ENCODE measurements at regions not wholly inside any gene's neighbourhood (a gene's known extent, or its start where the extent isn't known, plus 50 kb on each side); places are given as distances from the start of the nearest gene placed in this dataset.

GRCh38 chr5:114070093-114070722 lies 291.7 kb upstream of the KCNN2 start:
- Histone ChIP-seq H3K27me3 (ENCODE audit: insufficient read depth in 3 of 3, low read length in 2 of 3) (no peaks in the 10 kb centered on the region), H3K36me3 (ENCODE audit: insufficient read depth in 1 of 2, low read depth in 1 of 2) (no peaks in the 10 kb centered on the region), H3K4me3 (no peak overlapping the region), H3K27ac (no peak overlapping the region), H3K9me3 (no peaks in the 10 kb centered on the region), H3K4me1 (no peaks in the 10 kb centered on the region)
- ATAC-seq (no peak), DNase-seq (no peak)
- WGBS, 3 donors: 68 to 73% (median 69%) methylated on average over 7 of the region's 7 CpGs
- intact Hi-C loops (cut with DNase I): no loop called here
- no peak for TF ChIP-seq CTCF (IDR thresholded peaks at IDR 0.05)

DNA sequence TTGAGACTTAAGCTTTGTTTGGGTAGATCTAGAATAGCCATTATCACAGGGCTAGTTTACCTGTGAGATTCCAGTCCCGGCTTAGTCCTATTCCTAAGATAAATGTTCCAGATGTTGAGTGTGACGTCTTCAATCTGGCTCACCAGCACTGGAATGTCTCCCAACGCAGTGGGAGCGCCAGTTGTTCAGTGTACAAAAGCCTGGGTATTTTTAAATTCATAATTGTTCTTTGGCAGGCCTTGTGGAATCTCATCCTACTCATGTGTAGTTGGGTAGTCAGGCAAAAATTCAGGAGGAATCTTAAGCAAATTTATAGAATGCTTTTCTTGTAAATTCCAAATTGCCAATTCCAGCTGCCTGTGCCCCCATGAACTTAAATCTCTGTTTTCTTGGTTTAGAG lies 272.6 kb upstream of the KCNN2 start:
- DNase-seq: no peak

DNA sequence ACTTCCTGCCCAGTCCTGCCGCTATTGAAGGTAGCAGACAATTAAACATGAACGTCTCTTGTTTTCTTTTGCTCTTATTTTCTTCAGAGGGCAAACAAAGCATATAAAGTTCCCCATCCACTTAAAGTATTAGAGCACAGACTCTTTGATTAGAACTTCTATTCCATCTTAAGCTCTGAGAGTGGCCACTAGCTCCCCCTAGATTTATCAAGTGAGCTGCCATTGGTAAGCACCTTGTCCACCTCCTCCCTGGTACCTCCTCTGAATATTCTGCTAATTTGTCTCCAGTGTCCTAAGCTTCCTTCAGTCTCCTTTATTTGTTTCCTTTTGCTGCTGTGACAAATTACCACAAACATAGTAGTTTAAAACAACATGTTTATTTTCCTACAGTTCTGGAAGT lies 264.3 kb upstream of the KCNN2 start:
- H3K36me3 ChIP-seq (ENCODE audit: insufficient read depth in 1 of 2, low read depth in 1 of 2): no peaks in the 10 kb centered on the region
- DNase-seq: no peak
- H3K9me3 ChIP-seq: no peaks in the 10 kb centered on the region
- no peaks in the 10 kb centered on the region for H3K27me3 ChIP-seq (ENCODE audit: insufficient read depth in 3 of 3, low read length in 2 of 3)
- WGBS, 3 donors: 53 to 60% (median 59%) methylated on average over 2 of the region's 2 CpGs
- no peak overlapping the region for H3K4me3 ChIP-seq
- H3K27ac ChIP-seq: no peak overlapping the region
- no peaks in the 10 kb centered on the region for H3K4me1 ChIP-seq
- TF ChIP-seq CTCF (IDR thresholded peaks at IDR 0.05): no peak
- ATAC-seq: no peak
- intact Hi-C loops (cut with DNase I): loop anchor here in 1 of 2 donors (10.0 kb wide), 1 partner anchor 347 kb away; no protein-coding TSS in a partner anchor

More for the DNA sequence above, 272.6 kb upstream of the KCNN2 start:
- Histone ChIP-seq H3K27ac (no peak overlapping the region), H3K9me3 (no peaks in the 10 kb centered on the region), H3K4me1 (no peaks in the 10 kb centered on the region), H3K36me3 (ENCODE audit: insufficient read depth in 1 of 2, low read depth in 1 of 2) (no peaks in the 10 kb centered on the region), H3K27me3 (ENCODE audit: insufficient read depth in 3 of 3, low read length in 2 of 3) (no peaks in the 10 kb centered on the region), H3K4me3 (no peak overlapping the region)
- 23 to 34% (median 31%) methylated on average over 4 of the region's 4 CpGs for WGBS, 3 donors
- TF ChIP-seq CTCF (IDR thresholded peaks at IDR 0.05): no peak
- ATAC-seq: no peak
- intact Hi-C loops (cut with DNase I): no loop called here

GRCh38 chr5:114099161-114099560 lies 262.7 kb upstream of the KCNN2 start:
- intact Hi-C loops (cut with DNase I): loop anchor here (2.0 to 10.0 kb wide), 2 partner anchors 346 to 354 kb away; no protein-coding TSS in a partner anchor
- Histone ChIP-seq H3K4me1 (no peaks in the 10 kb centered on the region), H3K4me3 (no peak overlapping the region), H3K27me3 (ENCODE audit: insufficient read depth in 3 of 3, low read length in 2 of 3) (no peaks in the 10 kb centered on the region), H3K9me3 (no peaks in the 10 kb centered on the region), H3K36me3 (ENCODE audit: insufficient read depth in 1 of 2, low read depth in 1 of 2) (no peaks in the 10 kb centered on the region), H3K27ac (no peak overlapping the region)
- ATAC-seq (no peak), DNase-seq (no peak)
- TF ChIP-seq CTCF (IDR thresholded peaks at IDR 0.05): no peak
- 65 to 69% (median 68%) methylated on average over 2 of the region's 2 CpGs for WGBS, 3 donors

GRCh38 chr5:114101153-114101552 lies 260.7 kb upstream of the KCNN2 start:
- H3K27ac ChIP-seq: no peak overlapping the region
- H3K36me3 ChIP-seq (ENCODE audit: insufficient read depth in 1 of 2, low read depth in 1 of 2): no peaks in the 10 kb centered on the region
- intact Hi-C loops (cut with DNase I): no loop called here
- H3K9me3 ChIP-seq: no peaks in the 10 kb centered on the region
- 43 to 53% (median 45%) methylated on average over 3 of the region's 3 CpGs for WGBS, 3 donors
- no peak for DNase-seq
- no peaks in the 10 kb centered on the region for H3K27me3 ChIP-seq (ENCODE audit: insufficient read depth in 3 of 3, low read length in 2 of 3)
- H3K4me3 ChIP-seq: no peak overlapping the region
- no peaks in the 10 kb centered on the region for H3K4me1 ChIP-seq
- peak; percentile 59 for TF ChIP-seq CTCF (IDR thresholded peaks at IDR 0.05)
- ATAC-seq: peak in 1 of 4 donors; percentile 72
